GM19351 (cell line): ENCODE measurements at regions not wholly inside any gene's neighbourhood (a gene's known extent, or its start where the extent isn't known, plus 50 kb on each side); places are given as distances from the start of the nearest gene placed in this dataset.
"Not testable (repeated sequence)": the region's sequence is repeated elsewhere in the genome, so short reads cannot be mapped to it uniquely, and the experiment has no call there.

Experiments used
- ATAC-seq: cut with Tn5 transposase; IDR thresholded peaks from one replicate; pipeline ENCODE4 v1.9.1; 2021; ENCODE audit warnings: mild to moderate bottlenecking, moderate library complexity; ENCODE audit not compliant: unreplicated experiment

GRCh38 chrX:93468075-93468474, 205.3 kb downstream of the NAP1L3 start:
- no peak for ATAC-seq

GRCh38 chrX:93466383-93466782, 207.0 kb downstream of the NAP1L3 start:
- ATAC-seq: no peak

- ATAC-seq: no peak
Measured at GRCh38 chrX:93461060-93461459, 212.3 kb downstream of the NAP1L3 start.

- ATAC-seq: no peak
Measured at GRCh38 chrX:93454509-93454908, 218.9 kb downstream of the NAP1L3 start.

- ATAC-seq: not testable (repeated sequence)
Measured at GRCh38 chrX:93434721-93435120, 238.7 kb downstream of the NAP1L3 start.

GRCh38 chrX:93428497-93428896, 244.9 kb downstream of the NAP1L3 start:
- ATAC-seq: no peak

GRCh38 chrX:93422693-93423092, 250.7 kb downstream of the NAP1L3 start:
- ATAC-seq: peak; percentile 94

- no peak for ATAC-seq
Measured at GRCh38 chrX:93420525-93421082, 252.8 kb downstream of the NAP1L3 start.

GRCh38 chrX:93420090-93420489, 253.3 kb downstream of the NAP1L3 start:
- ATAC-seq: no peak

GRCh38 chrX:93419642-93420041, 253.7 kb downstream of the NAP1L3 start:
- no peak for ATAC-seq

GRCh38 chrX:93404121-93404520, 269.3 kb downstream of the NAP1L3 start:
- no peak for ATAC-seq

- ATAC-seq: no peak
Measured at GRCh38 chrX:93354651-93355050, 318.7 kb downstream of the NAP1L3 start.

- ATAC-seq: no peak
Measured at GRCh38 chrX:93346309-93346708, 327.1 kb downstream of the NAP1L3 start.

- ATAC-seq: not testable (repeated sequence)
Measured at GRCh38 chrX:93344287-93344686, 329.1 kb downstream of the NAP1L3 start.

GRCh38 chrX:93332329-93332728, 341.0 kb downstream of the NAP1L3 start:
- no peak for ATAC-seq

- no peak for ATAC-seq
Measured at GRCh38 chrX:93322110-93322509, 351.3 kb downstream of the NAP1L3 start.

- no peak for ATAC-seq
Measured at GRCh38 chrX:93319609-93320008, 353.8 kb downstream of the NAP1L3 start.
